ENCODE measurements at regions not wholly inside any gene's neighbourhood (a gene's known extent, or its start where the extent isn't known, plus 50 kb on each side); places are given as distances from the start of the nearest gene placed in this dataset.

DNA sequence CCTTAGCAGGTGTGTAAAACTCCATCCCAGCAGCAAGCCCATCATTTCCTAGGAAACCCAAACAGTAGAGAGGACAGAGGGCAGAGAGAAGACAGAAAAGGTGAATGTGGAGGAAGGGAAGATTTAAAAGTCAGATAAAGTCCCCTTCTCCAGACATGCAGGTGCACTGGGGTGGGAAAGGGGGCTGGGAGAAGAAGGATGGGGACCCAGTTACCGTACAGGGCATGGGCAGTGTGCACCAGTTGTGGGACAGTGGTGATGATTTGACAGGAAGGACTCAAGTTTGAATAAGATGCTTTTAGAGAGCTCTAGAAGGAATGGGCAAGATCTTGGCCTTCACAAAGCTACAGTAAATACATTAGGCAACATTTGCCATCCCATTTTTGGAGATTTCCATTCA is 110.7 kb upstream of the PLXNA4 start (continued):
- TF ChIP-seq, protein P1, sequence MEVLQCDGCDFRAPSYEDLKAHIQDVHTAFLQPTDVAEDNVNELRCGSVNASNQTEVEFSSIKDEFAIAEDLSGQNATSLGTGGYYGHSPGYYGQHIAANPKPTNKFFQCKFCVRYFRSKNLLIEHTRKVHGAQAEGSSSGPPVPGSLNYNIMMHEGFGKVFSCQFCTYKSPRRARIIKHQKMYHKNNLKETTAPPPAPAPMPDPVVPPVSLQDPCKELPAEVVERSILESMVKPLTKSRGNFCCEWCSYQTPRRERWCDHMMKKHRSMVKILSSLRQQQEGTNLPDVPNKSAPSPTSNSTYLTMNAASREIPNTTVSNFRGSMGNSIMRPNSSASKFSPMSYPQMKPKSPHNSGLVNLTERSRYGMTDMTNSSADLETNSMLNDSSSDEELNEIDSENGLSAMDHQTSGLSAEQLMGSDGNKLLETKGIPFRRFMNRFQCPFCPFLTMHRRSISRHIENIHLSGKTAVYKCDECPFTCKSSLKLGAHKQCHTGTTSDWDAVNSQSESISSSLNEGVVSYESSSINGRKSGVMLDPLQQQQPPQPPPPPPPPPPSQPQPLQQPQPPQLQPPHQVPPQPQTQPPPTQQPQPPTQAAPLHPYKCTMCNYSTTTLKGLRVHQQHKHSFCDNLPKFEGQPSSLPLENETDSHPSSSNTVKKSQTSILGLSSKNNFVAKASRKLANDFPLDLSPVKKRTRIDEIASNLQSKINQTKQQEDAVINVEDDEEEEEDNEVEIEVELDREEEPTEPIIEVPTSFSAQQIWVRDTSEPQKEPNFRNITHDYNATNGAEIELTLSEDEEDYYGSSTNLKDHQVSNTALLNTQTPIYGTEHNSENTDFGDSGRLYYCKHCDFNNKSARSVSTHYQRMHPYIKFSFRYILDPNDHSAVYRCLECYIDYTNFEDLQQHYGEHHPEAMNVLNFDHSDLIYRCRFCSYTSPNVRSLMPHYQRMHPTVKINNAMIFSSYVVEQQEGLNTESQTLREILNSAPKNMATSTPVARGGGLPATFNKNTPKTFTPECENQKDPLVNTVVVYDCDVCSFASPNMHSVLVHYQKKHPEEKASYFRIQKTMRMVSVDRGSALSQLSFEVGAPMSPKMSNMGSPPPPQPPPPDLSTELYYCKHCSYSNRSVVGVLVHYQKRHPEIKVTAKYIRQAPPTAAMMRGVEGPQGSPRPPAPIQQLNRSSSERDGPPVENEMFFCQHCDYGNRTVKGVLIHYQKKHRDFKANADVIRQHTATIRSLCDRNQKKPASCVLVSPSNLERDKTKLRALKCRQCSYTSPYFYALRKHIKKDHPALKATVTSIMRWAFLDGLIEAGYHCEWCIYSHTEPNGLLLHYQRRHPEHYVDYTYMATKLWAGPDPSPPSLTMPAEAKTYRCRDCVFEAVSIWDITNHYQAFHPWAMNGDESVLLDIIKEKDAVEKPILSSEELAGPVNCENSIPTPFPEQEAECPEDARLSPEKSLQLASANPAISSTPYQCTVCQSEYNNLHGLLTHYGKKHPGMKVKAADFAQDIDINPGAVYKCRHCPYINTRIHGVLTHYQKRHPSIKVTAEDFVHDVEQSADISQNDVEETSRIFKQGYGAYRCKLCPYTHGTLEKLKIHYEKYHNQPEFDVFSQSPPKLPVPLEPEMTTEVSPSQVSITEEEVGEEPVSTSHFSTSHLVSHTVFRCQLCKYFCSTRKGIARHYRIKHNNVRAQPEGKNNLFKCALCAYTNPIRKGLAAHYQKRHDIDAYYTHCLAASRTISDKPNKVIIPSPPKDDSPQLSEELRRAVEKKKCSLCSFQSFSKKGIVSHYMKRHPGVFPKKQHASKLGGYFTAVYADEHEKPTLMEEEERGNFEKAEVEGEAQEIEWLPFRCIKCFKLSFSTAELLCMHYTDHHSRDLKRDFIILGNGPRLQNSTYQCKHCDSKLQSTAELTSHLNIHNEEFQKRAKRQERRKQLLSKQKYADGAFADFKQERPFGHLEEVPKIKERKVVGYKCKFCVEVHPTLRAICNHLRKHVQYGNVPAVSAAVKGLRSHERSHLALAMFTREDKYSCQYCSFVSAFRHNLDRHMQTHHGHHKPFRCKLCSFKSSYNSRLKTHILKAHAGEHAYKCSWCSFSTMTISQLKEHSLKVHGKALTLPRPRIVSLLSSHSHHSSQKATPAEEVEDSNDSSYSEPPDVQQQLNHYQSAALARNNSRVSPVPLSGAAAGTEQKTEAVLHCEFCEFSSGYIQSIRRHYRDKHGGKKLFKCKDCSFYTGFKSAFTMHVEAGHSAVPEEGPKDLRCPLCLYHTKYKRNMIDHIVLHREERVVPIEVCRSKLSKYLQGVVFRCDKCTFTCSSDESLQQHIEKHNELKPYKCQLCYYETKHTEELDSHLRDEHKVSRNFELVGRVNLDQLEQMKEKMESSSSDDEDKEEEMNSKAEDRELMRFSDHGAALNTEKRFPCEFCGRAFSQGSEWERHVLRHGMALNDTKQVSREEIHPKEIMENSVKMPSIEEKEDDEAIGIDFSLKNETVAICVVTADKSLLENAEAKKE (CRISPR knock-in tag; IDR thresholded peaks at IDR 0.05): no peak
- TF ChIP-seq, protein P2, sequence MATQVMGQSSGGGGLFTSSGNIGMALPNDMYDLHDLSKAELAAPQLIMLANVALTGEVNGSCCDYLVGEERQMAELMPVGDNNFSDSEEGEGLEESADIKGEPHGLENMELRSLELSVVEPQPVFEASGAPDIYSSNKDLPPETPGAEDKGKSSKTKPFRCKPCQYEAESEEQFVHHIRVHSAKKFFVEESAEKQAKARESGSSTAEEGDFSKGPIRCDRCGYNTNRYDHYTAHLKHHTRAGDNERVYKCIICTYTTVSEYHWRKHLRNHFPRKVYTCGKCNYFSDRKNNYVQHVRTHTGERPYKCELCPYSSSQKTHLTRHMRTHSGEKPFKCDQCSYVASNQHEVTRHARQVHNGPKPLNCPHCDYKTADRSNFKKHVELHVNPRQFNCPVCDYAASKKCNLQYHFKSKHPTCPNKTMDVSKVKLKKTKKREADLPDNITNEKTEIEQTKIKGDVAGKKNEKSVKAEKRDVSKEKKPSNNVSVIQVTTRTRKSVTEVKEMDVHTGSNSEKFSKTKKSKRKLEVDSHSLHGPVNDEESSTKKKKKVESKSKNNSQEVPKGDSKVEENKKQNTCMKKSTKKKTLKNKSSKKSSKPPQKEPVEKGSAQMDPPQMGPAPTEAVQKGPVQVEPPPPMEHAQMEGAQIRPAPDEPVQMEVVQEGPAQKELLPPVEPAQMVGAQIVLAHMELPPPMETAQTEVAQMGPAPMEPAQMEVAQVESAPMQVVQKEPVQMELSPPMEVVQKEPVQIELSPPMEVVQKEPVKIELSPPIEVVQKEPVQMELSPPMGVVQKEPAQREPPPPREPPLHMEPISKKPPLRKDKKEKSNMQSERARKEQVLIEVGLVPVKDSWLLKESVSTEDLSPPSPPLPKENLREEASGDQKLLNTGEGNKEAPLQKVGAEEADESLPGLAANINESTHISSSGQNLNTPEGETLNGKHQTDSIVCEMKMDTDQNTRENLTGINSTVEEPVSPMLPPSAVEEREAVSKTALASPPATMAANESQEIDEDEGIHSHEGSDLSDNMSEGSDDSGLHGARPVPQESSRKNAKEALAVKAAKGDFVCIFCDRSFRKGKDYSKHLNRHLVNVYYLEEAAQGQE (IDR thresholded peaks at IDR 0.05; ENCODE audit: unreplicated experiment): no peak
- TF ChIP-seq, protein P3, sequence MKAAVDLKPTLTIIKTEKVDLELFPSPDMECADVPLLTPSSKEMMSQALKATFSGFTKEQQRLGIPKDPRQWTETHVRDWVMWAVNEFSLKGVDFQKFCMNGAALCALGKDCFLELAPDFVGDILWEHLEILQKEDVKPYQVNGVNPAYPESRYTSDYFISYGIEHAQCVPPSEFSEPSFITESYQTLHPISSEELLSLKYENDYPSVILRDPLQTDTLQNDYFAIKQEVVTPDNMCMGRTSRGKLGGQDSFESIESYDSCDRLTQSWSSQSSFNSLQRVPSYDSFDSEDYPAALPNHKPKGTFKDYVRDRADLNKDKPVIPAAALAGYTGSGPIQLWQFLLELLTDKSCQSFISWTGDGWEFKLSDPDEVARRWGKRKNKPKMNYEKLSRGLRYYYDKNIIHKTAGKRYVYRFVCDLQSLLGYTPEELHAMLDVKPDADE (IDR thresholded peaks at IDR 0.05): no peak
- no peak for TF ChIP-seq CREB1 (CRISPR knock-in tag; IDR thresholded peaks at IDR 0.05; ENCODE audit: low read depth)
- no peak for TF ChIP-seq NANOG (IDR thresholded peaks at IDR 0.05; ENCODE audit: borderline replicate concordance)
- TF ChIP-seq JUNB (IDR thresholded peaks at IDR 0.05; ENCODE audit: unreplicated experiment): no peak

Data from GM23338 (cell line).